22Rv1 (cell line): ENCODE measurements at regions not wholly inside any gene's neighbourhood (a gene's known extent, or its start where the extent isn't known, plus 50 kb on each side); places are given as distances from the start of the nearest gene placed in this dataset.
A peak's percentile ranks its signal among the peaks of the same experiment; 100 is the strongest.

Experiments used
- H3K27ac ChIP-seq: fragments of 450-650 bp; 2 replicates; pipeline ENCODE4 v1.5.1; 2017
- ZFX ChIP-seq: fragments of 450-650 bp; IDR thresholded peaks from 2 replicates; pipeline ENCODE4 v1.6.1; 2017; ENCODE audit warnings: antibody characterized with exemption, borderline replicate concordance
- TF ChIP-seq, protein P1 (sequence below): fragments of 450-650 bp; IDR thresholded peaks from 2 replicates; pipeline ENCODE4 v1.5.1; 2017; ENCODE audit warnings: mild to moderate bottlenecking

GRCh38 chr2:146806364-146807005 lies 1038.3 kb upstream of the ACVR2A start:
- TF ChIP-seq, protein P1, sequence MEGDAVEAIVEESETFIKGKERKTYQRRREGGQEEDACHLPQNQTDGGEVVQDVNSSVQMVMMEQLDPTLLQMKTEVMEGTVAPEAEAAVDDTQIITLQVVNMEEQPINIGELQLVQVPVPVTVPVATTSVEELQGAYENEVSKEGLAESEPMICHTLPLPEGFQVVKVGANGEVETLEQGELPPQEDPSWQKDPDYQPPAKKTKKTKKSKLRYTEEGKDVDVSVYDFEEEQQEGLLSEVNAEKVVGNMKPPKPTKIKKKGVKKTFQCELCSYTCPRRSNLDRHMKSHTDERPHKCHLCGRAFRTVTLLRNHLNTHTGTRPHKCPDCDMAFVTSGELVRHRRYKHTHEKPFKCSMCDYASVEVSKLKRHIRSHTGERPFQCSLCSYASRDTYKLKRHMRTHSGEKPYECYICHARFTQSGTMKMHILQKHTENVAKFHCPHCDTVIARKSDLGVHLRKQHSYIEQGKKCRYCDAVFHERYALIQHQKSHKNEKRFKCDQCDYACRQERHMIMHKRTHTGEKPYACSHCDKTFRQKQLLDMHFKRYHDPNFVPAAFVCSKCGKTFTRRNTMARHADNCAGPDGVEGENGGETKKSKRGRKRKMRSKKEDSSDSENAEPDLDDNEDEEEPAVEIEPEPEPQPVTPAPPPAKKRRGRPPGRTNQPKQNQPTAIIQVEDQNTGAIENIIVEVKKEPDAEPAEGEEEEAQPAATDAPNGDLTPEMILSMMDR = no peak
- no peak for TF ChIP-seq ZFX
- H3K27ac ChIP-seq = no peak overlapping the region

DNA sequence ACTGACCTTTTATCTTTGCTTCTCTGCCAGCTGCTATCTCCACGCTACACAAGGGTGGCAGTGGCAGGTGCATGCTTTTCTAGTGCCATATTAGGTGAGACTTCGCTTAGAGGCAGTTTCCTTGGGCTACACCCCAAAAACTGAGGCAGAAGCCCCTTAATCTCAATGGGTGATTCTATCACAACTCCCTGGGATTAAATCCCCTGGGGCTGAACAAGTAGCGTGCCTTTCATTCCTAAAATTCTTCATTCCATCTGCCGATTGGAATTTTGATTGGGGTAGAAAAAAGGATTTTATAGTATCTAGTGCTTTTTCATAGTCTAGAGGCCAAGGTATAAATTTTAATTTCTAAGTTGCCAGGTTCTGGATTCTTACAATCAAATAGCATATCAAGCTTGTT lies 1040.5 kb upstream of the ACVR2A start:
- H3K27ac ChIP-seq = no peak overlapping the region
- no peak for TF ChIP-seq ZFX
- TF ChIP-seq, protein P1 = no peak

- TF ChIP-seq ZFX = no peak
- TF ChIP-seq, protein P1 = no peak
- 0 out of 2 replicates have a peak overlapping the region, but pooled peaks have one; percentile 39 for H3K27ac ChIP-seq
These were observed 1042.9 kb upstream of the ACVR2A start for GRCh38 chr2:146801886-146802285.

- TF ChIP-seq, protein P1 = no peak
- no peak for TF ChIP-seq ZFX
- H3K27ac ChIP-seq = no peak overlapping the region
These were observed 1058.4 kb upstream of the ACVR2A start for GRCh38 chr2:146786396-146786795.

DNA sequence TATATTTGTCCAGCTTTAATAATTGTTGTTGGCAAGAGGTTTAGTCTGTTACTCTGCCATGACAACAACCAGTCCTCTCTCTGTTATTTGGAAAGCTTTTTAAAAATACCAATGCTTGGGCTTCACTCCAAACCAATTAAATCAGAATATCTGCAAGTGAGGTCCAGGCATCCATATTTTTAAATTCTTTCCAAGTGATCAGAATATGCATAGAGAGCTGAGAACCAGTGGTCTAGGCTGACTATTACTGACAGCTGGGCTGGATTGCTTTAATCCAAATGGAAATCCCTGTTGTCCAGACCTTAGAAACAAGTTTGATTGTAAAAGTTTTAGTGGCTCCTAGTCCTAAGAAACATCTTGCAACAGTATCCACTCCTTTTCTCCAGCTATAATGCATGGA lies 1059.7 kb upstream of the ACVR2A start:
- H3K27ac ChIP-seq = no peak overlapping the region
- no peak for TF ChIP-seq ZFX
- TF ChIP-seq, protein P1 = no peak

- TF ChIP-seq, protein P1 = no peak
- no peak for TF ChIP-seq ZFX
- no peak overlapping the region for H3K27ac ChIP-seq
These were observed 1060.2 kb upstream of the ACVR2A start for GRCh38 chr2:146784602-146785001.

GRCh38 chr2:146777181-146777580 lies 1067.6 kb upstream of the ACVR2A start:
- TF ChIP-seq, protein P1 = no peak
- TF ChIP-seq ZFX = no peak
- no peak overlapping the region for H3K27ac ChIP-seq
